Stomach (tissue), 8 donors: ENCODE measurements at regions not wholly inside any gene's neighbourhood (a gene's known extent, or its start where the extent isn't known, plus 50 kb on each side); places are given as distances from the start of the nearest gene placed in this dataset.
A peak's percentile ranks its signal among the peaks of the same experiment; 100 is the strongest.

Source experiments
- DNase-seq, 2 donors: peaks; one replicate each; pipeline versions ENCODE4 v3.0.0 to v3.0.0-alpha.2; 2013 to 2019
- H3K27ac ChIP-seq, 5 donors: fragments of 200-600 bp in 4 of 5; sonication (generic) in 4 of 5; one replicate each; pipeline ENCODE4 v1.5.1; 2013 to 2019; ENCODE audit warnings: mild to moderate bottlenecking in 1 of 5, moderate library complexity in 1 of 5
- H3K27me3 ChIP-seq, 3 donors: fragments of 200-600 bp; sonication (generic); one replicate each; pipeline ENCODE4 v1.5.1; 2017 to 2019; ENCODE audit warnings: mixed run types in 1 of 3
- H3K36me3 ChIP-seq, 4 donors: fragments of 200-600 bp; sonication (generic); 1 replicate in 3 of 4; 2 replicates in 1 of 4; pipeline ENCODE4 v1.5.1; 2016 to 2019
- H3K4me1 ChIP-seq, 4 donors: fragments of 200-600 bp; sonication (generic); one replicate each; pipeline ENCODE4 v1.5.1; 2016 to 2019
- H3K4me3 ChIP-seq, 4 donors: fragments of 200-600 bp; sonication (generic) in 3 of 4; one replicate each; pipeline ENCODE4 v1.5.1; 2016 to 2019; ENCODE audit warnings: mild to moderate bottlenecking in 1 of 4
- H3K9me3 ChIP-seq, 4 donors: fragments of 200-600 bp; sonication (generic); one replicate each; pipeline ENCODE4 v1.5.1; 2016 to 2019
- EP300 ChIP-seq: sonication (generic); formaldehyde crosslinking; IDR thresholded peaks from one replicate; pipeline ENCODE4 v1.6.1; 2017; ENCODE audit warnings: antibody characterized with exemption
- POLR2A ChIP-seq, 4 donors: fragments of 450-650 bp; IDR thresholded peaks; one replicate each; pipeline ENCODE4 v1.6.1; 2016; ENCODE audit warnings: antibody characterized with exemption in 4 of 4, control low read depth in 2 of 4, mild to moderate bottlenecking in 1 of 4, moderate library complexity in 1 of 4
- POLR2AphosphoS5 ChIP-seq, 3 donors: sonication (generic); formaldehyde crosslinking; IDR thresholded peaks; one replicate each; pipeline ENCODE4 v1.6.1; 2016; ENCODE audit warnings: antibody characterized with exemption in 3 of 3
- WGBS, 5 donors: extraction: QIAGEN DNeasy Blood & Tissue Kit in 3 of 5; methylation state at CpG; one replicate each; pipeline versions ENCODE4 v1.1.5 to v1.1.7; 2013 to 2018; 5-methylcytosine and 5-hydroxymethylcytosine counted together
- intact Hi-C: fragments of 100-400 bp; cut with DNase I; formaldehyde crosslinking; loops from one replicate; pipeline ENCODE4 v1.15.1; 2023; ENCODE audit warnings: low total_unique reads
- TF ChIP-seq, protein P1 (sequence below), 7 experiments: fragments of 450-650 bp in 4 of 7; fragments of 200-600 bp in 3 of 7; sonication (generic) in 3 of 7; IDR thresholded peaks; one replicate each; pipeline ENCODE4 v1.5.1; 2016 to 2019; ENCODE audit warnings: antibody characterized with exemption in 7 of 7, control low read depth in 2 of 7, mild to moderate bottlenecking in 1 of 7
- donor health status: healthy with polysubstance abuse.
- donor health status: Bipolar disorder and iron deficiency.
- donor health status: healthy.

DNA sequence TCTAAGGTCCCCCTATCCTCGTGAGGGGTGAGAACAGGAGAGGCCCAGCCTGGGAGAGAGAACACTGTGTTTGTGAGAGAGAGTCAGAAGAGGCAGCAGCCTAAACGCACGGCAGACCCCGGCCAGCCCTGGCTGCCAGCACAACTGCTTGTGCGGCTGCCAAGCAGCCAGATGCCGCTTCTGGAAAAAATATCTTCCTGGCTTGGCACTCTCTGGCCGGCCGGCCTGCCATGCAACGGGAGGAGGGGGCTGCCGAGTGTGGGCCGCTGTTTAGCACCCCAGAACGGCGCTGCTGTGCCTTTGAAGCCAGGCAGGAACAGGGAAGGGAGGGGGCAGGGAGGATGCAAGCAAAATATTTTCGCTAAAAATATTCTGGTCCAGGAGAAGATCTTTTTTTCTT is 105.0 kb downstream of the FGF18 start:
- Histone ChIP-seq H3K36me3 (no peaks in the 10 kb centered on the region), H3K27me3 (no peaks in the 10 kb centered on the region), H3K4me3 (no peak overlapping the region), H3K4me1 (peaks cover 0 to 34% (median 14%) of the 10 kb centered on the region in 4 donors), H3K9me3 (no peaks in the 10 kb centered on the region), H3K27ac (peak overlapping the region in 2 of 5 donors; percentile 35 to 48)
- intact Hi-C loops = no loop called here
- TF ChIP-seq, protein P1, sequence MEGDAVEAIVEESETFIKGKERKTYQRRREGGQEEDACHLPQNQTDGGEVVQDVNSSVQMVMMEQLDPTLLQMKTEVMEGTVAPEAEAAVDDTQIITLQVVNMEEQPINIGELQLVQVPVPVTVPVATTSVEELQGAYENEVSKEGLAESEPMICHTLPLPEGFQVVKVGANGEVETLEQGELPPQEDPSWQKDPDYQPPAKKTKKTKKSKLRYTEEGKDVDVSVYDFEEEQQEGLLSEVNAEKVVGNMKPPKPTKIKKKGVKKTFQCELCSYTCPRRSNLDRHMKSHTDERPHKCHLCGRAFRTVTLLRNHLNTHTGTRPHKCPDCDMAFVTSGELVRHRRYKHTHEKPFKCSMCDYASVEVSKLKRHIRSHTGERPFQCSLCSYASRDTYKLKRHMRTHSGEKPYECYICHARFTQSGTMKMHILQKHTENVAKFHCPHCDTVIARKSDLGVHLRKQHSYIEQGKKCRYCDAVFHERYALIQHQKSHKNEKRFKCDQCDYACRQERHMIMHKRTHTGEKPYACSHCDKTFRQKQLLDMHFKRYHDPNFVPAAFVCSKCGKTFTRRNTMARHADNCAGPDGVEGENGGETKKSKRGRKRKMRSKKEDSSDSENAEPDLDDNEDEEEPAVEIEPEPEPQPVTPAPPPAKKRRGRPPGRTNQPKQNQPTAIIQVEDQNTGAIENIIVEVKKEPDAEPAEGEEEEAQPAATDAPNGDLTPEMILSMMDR (IDR thresholded peaks at IDR 0.05) = no peak
- no peak for TF ChIP-seq POLR2A (IDR thresholded peaks at IDR 0.05)
- 28 to 62% (median 51%) methylated on average over 12 to 14 of the region's 14 CpGs for WGBS, 5 donors
- DNase-seq = peak in 1 of 2 donors; percentile 73

GRCh38 chr5:171525085-171525484 is 105.6 kb downstream of the FGF18 start:
- peaks cover 0 to 32% (median 12%) of the 10 kb centered on the region in 4 donors for H3K4me1 ChIP-seq
- peak overlapping the region in 1 of 5 donors; percentile 48 for H3K27ac ChIP-seq
- no peaks in the 10 kb centered on the region for H3K9me3 ChIP-seq
- WGBS, 5 donors = 43 to 72% (median 63%) methylated on average over 2 to 4 of the region's 4 CpGs
- H3K27me3 ChIP-seq = no peaks in the 10 kb centered on the region
- no peak for TF ChIP-seq POLR2AphosphoS5 (IDR thresholded peaks at IDR 0.05)
- TF ChIP-seq POLR2A (IDR thresholded peaks at IDR 0.05) = no peak
- no peak for TF ChIP-seq EP300
- TF ChIP-seq, protein P1 (IDR thresholded peaks at IDR 0.05) = no peak
- no peak for DNase-seq
- no peak overlapping the region for H3K4me3 ChIP-seq
- intact Hi-C loops = no loop called here
- H3K36me3 ChIP-seq = no peaks in the 10 kb centered on the region

DNA sequence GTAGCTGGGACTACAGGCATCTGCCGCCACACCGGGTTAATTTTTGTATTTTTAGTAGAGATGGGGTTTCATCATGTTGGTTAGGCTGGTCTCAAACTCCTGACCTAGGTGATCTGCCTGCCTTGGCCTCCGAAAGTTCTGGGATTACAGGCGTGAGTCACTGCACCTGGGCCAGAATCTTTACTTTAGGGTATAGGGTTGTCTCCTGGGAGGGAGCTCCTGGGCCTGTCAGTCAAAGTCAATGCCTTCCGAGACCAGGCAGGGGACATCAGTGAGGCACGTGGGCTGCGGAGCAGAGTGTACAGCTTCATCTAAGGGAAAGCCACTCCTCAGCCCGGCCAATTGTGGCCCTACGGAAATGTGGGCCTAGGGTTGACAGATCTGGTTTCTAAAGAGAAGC is 108.6 kb downstream of the FGF18 start:
- intact Hi-C loops = no loop called here
- Histone ChIP-seq H3K27ac (no peak overlapping the region), H3K27me3 (no peaks in the 10 kb centered on the region), H3K4me3 (no peak overlapping the region), H3K9me3 (no peaks in the 10 kb centered on the region), H3K36me3 (no peaks in the 10 kb centered on the region), H3K4me1 (peaks cover 0 to 12% (median 0%) of the 10 kb centered on the region in 4 donors)
- WGBS, 5 donors = 77 to 94% (median 87%) methylated on average over 9 of the region's 9 CpGs
- TF ChIP-seq POLR2AphosphoS5 (IDR thresholded peaks at IDR 0.05) (no peak), EP300 (no peak), POLR2A (IDR thresholded peaks at IDR 0.05) (no peak)
- TF ChIP-seq, protein P1 (IDR thresholded peaks at IDR 0.05) = no peak
- DNase-seq = no peak

- TF ChIP-seq POLR2AphosphoS5 (IDR thresholded peaks at IDR 0.05) (no peak), POLR2A (IDR thresholded peaks at IDR 0.05) (no peak), EP300 (no peak)
- TF ChIP-seq, protein P1 (IDR thresholded peaks at IDR 0.05) = no peak
- no peak overlapping the region for H3K4me3 ChIP-seq
- no peaks in the 10 kb centered on the region for H3K27me3 ChIP-seq
- no peaks in the 10 kb centered on the region for H3K36me3 ChIP-seq
- intact Hi-C loops = no loop called here
- no peak for DNase-seq
- H3K27ac ChIP-seq = no peak overlapping the region
- no peaks in the 10 kb centered on the region for H3K9me3 ChIP-seq
- WGBS, 5 donors = 80 to 85% (median 84%) methylated on average over 18 to 19 of the region's 19 CpGs
- peaks cover 0 to 12% (median 0%) of the 10 kb centered on the region in 4 donors for H3K4me1 ChIP-seq
Measured at GRCh38 chr5:171528865-171529614, 109.6 kb downstream of the FGF18 start.
